Mucosa of stomach (tissue), 1 donor: ENCODE measurements at regions not wholly inside any gene's neighbourhood (a gene's known extent, or its start where the extent isn't known, plus 50 kb on each side); places are given as distances from the start of the nearest gene placed in this dataset.

ENCODE experiments used
- H3K27me3 ChIP-seq: one replicate; pipeline ENCODE4 v1.7.0; 2013; ENCODE audit warnings: mild to moderate bottlenecking, low read length; ENCODE audit not compliant: control insufficient read depth, insufficient read depth
- H3K36me3 ChIP-seq: one replicate; pipeline ENCODE4 v1.7.0; 2013; ENCODE audit warnings: low read length; ENCODE audit not compliant: control insufficient read depth, insufficient read depth
- H3K4me1 ChIP-seq: one replicate; pipeline ENCODE4 v1.7.0; 2013; ENCODE audit warnings: mild to moderate bottlenecking, low read length; ENCODE audit not compliant: control insufficient read depth, insufficient read depth
- H3K4me3 ChIP-seq: one replicate; pipeline ENCODE4 v1.7.0; 2013; ENCODE audit warnings: low read length
- H3K9ac ChIP-seq: one replicate; pipeline ENCODE4 v1.7.0; 2013; ENCODE audit warnings: mild to moderate bottlenecking, low read length, moderate library complexity
- H3K9me3 ChIP-seq: one replicate; pipeline ENCODE4 v1.7.0; 2013; ENCODE audit warnings: mild to moderate bottlenecking, low read length, moderate library complexity; ENCODE audit not compliant: control insufficient read depth
- donor health status: Pancreatic carcinoma.

GRCh38 chr12:124683152-124684124 is 116.0 kb upstream of the NCOR2 start:
- Histone ChIP-seq H3K36me3 (no peaks in the 10 kb centered on the region), H3K9me3 (no peaks in the 10 kb centered on the region), H3K4me1 (peaks cover 47% of the 10 kb centered on the region), H3K4me3 (no peak overlapping the region), H3K27me3 (no peaks in the 10 kb centered on the region), H3K9ac (no peak overlapping the region)

- H3K9ac ChIP-seq, result no peak overlapping the region
- H3K9me3 ChIP-seq, result no peaks in the 10 kb centered on the region
- no peaks in the 10 kb centered on the region for H3K36me3 ChIP-seq
- no peak overlapping the region for H3K4me3 ChIP-seq
- H3K4me1 ChIP-seq, result peaks cover 39% of the 10 kb centered on the region
- H3K27me3 ChIP-seq, result no peaks in the 10 kb centered on the region
These were observed 115.2 kb upstream of the NCOR2 start for GRCh38 chr12:124682425-124683151.

- no peaks in the 10 kb centered on the region for H3K27me3 ChIP-seq
- H3K9ac ChIP-seq, result no peak overlapping the region
- no peak overlapping the region for H3K4me3 ChIP-seq
- H3K4me1 ChIP-seq, result peaks cover 36% of the 10 kb centered on the region
- no peaks in the 10 kb centered on the region for H3K9me3 ChIP-seq
- H3K36me3 ChIP-seq, result no peaks in the 10 kb centered on the region
These were observed 114.5 kb upstream of the NCOR2 start for GRCh38 chr12:124681779-124682391.

- Histone ChIP-seq H3K9me3 (no peaks in the 10 kb centered on the region), H3K4me3 (no peak overlapping the region), H3K4me1 (peaks cover 42% of the 10 kb centered on the region), H3K9ac (no peak overlapping the region), H3K36me3 (no peaks in the 10 kb centered on the region), H3K27me3 (no peaks in the 10 kb centered on the region)
These were observed 113.7 kb upstream of the NCOR2 start for GRCh38 chr12:124680863-124681778.

- no peaks in the 10 kb centered on the region for H3K9me3 ChIP-seq
- H3K9ac ChIP-seq, result no peak overlapping the region
- peaks cover 38% of the 10 kb centered on the region for H3K4me1 ChIP-seq
- no peak overlapping the region for H3K4me3 ChIP-seq
- H3K27me3 ChIP-seq, result no peaks in the 10 kb centered on the region
- no peaks in the 10 kb centered on the region for H3K36me3 ChIP-seq
These were observed 112.3 kb upstream of the NCOR2 start for GRCh38 chr12:124679533-124680371.

GRCh38 chr12:124679047-124679446 is 111.6 kb upstream of the NCOR2 start:
- Histone ChIP-seq H3K36me3 (no peaks in the 10 kb centered on the region), H3K9ac (no peak overlapping the region), H3K4me3 (no peak overlapping the region), H3K9me3 (no peaks in the 10 kb centered on the region), H3K4me1 (peaks cover 37% of the 10 kb centered on the region), H3K27me3 (no peaks in the 10 kb centered on the region)

GRCh38 chr12:124678421-124678893 is 111.0 kb upstream of the NCOR2 start:
- H3K4me3 ChIP-seq, result no peak overlapping the region
- peaks cover 34% of the 10 kb centered on the region for H3K4me1 ChIP-seq
- H3K36me3 ChIP-seq, result no peaks in the 10 kb centered on the region
- no peak overlapping the region for H3K9ac ChIP-seq
- H3K27me3 ChIP-seq, result no peaks in the 10 kb centered on the region
- H3K9me3 ChIP-seq, result no peaks in the 10 kb centered on the region

GRCh38 chr12:124677552-124678356 is 110.3 kb upstream of the NCOR2 start:
- peaks cover 27% of the 10 kb centered on the region for H3K4me1 ChIP-seq
- H3K4me3 ChIP-seq, result no peak overlapping the region
- no peaks in the 10 kb centered on the region for H3K9me3 ChIP-seq
- no peaks in the 10 kb centered on the region for H3K36me3 ChIP-seq
- no peaks in the 10 kb centered on the region for H3K27me3 ChIP-seq
- H3K9ac ChIP-seq, result no peak overlapping the region

- Histone ChIP-seq H3K9me3 (no peaks in the 10 kb centered on the region), H3K4me3 (no peak overlapping the region), H3K36me3 (no peaks in the 10 kb centered on the region), H3K4me1 (peaks cover 18% of the 10 kb centered on the region), H3K9ac (no peak overlapping the region), H3K27me3 (no peaks in the 10 kb centered on the region)
These were observed 109.5 kb upstream of the NCOR2 start for GRCh38 chr12:124676714-124677462.
